IMR-90 (cell line): ENCODE measurements at regions not wholly inside any gene's neighbourhood (a gene's known extent, or its start where the extent isn't known, plus 50 kb on each side); places are given as distances from the start of the nearest gene placed in this dataset.
"Not testable (repeated sequence)": the region's sequence is repeated elsewhere in the genome, so short reads cannot be mapped to it uniquely, and the experiment has no call there.

Experiments used
- ATAC-seq: fragments of 200-7000 bp; cut with Tn5 transposase; 2 replicates; pipeline ENCODE4 v1.9.1; 2020; ENCODE audit warnings: low read depth, mild to moderate bottlenecking, moderate library complexity
- BruUV-seq: library from RNA; stranded (reverse); fragments of 400-500 nt; replicated peaks from 2 replicates; lab custom pipeline; 2021; lab: Mats Ljungman, UMichigan
- CTCF ChIA-PET: fragments of 300-600 bp; formaldehyde crosslinking; extraction: SDS; loops from one replicate; lab custom pipeline; 2021; ENCODE audit warnings: antibody characterized with exemption; lab: Yijun Ruan, JAX
- POLR2A ChIA-PET: fragments of 300-600 bp; sonication (Branson Sonifier 250); formaldehyde crosslinking; loops from one replicate; lab custom pipeline; 2022; ENCODE audit warnings: antibody characterized with exemption; ENCODE audit not compliant: unreplicated experiment; lab: Charles Lee
- DNase-seq: peaks from one replicate; pipeline ENCODE4 v3.0.0; 2013
- H2AFZ ChIP-seq: replicated peaks from 2 replicates; pipeline ENCODE3; 2013; ENCODE audit warnings: low read length, mild to moderate bottlenecking; ENCODE audit not compliant: poor library complexity
- H2AK5ac ChIP-seq: 2 replicates; pipeline ENCODE4 v1.6.1; 2013; ENCODE audit warnings: low read depth, low read length, inconsistent platforms
- H2AK9ac ChIP-seq: replicated peaks from 2 replicates; pipeline ENCODE3; 2013; ENCODE audit warnings: mild to moderate bottlenecking, low read depth, low read length, moderate library complexity; ENCODE audit not compliant: poor library complexity
- H2BK120ac ChIP-seq: 2 replicates; pipeline ENCODE4 v1.6.1; 2013; ENCODE audit warnings: low read depth, low read length, inconsistent platforms
- H2BK15ac ChIP-seq: 3 replicates; pipeline ENCODE4 v1.6.1; 2013; ENCODE audit warnings: low read depth, low read length, inconsistent platforms
- H2BK20ac ChIP-seq: 2 replicates; pipeline ENCODE4 v1.6.1; 2013; ENCODE audit warnings: low read depth, mild to moderate bottlenecking, inconsistent platforms, low read length, moderate library complexity
- H2BK5ac ChIP-seq: 2 replicates; pipeline ENCODE4 v1.6.1; 2013; ENCODE audit warnings: mild to moderate bottlenecking, low read depth, low read length, inconsistent platforms; ENCODE audit not compliant: poor library complexity, severe bottlenecking
- H3K14ac ChIP-seq: replicated peaks from 2 replicates; pipeline ENCODE4 v1.6.1; 2013; ENCODE audit warnings: low read depth, low read length, inconsistent platforms
- H3K18ac ChIP-seq: 2 replicates; pipeline ENCODE4 v1.6.1; 2013; ENCODE audit warnings: low read depth, low read length, control low read depth
- H3K23ac ChIP-seq: 2 replicates; pipeline ENCODE4 v1.6.1; 2013; ENCODE audit warnings: low read depth, low read length, inconsistent platforms
- H3K27ac ChIP-seq: 2 replicates; pipeline ENCODE4 v1.5.1; 2013; ENCODE audit warnings: mild to moderate bottlenecking, control low read depth, low read length; ENCODE audit not compliant: insufficient read depth
- H3K27me3 ChIP-seq: 2 replicates; pipeline ENCODE4 v1.6.1; 2013; ENCODE audit warnings: low read length; ENCODE audit not compliant: control insufficient read depth, insufficient read depth
- H3K36me3 ChIP-seq: 2 replicates; pipeline ENCODE4 v1.6.1; 2013; ENCODE audit warnings: low read length, mixed read lengths; ENCODE audit not compliant: control insufficient read depth, insufficient read depth
- H3K4ac ChIP-seq: 2 replicates; pipeline ENCODE4 v1.6.1; 2013; ENCODE audit warnings: low read depth, low read length, inconsistent platforms
- H3K4me1 ChIP-seq: 2 replicates; pipeline ENCODE4 v1.6.1; 2013; ENCODE audit warnings: low read length, mixed read lengths; ENCODE audit not compliant: control insufficient read depth, insufficient read depth
- H3K4me2 ChIP-seq: 2 replicates; pipeline ENCODE4 v1.6.1; 2013; ENCODE audit warnings: low read depth, mild to moderate bottlenecking, control low read depth, low read length, moderate library complexity
- H3K4me3 ChIP-seq: 2 replicates; pipeline ENCODE4 v1.5.1; 2013; ENCODE audit warnings: low read depth, mild to moderate bottlenecking, control low read depth, low read length, moderate library complexity; ENCODE audit not compliant: insufficient read depth
- H3K56ac ChIP-seq: 2 replicates; pipeline ENCODE4 v1.6.1; 2013; ENCODE audit warnings: low read length, inconsistent platforms; ENCODE audit not compliant: insufficient read depth; ENCODE audit errors: extremely low read depth
- H3K79me1 ChIP-seq, 2 experiments: 2 replicates each; pipeline ENCODE4 v1.6.1; 2013; ENCODE audit warnings: low read length in 2 of 2, inconsistent platforms in 1 of 2, low read depth in 1 of 2
- H3K9ac ChIP-seq: 2 replicates; pipeline ENCODE4 v1.6.1; 2013; ENCODE audit warnings: low read depth, low read length, control low read depth
- H3K9me1 ChIP-seq: 2 replicates; pipeline ENCODE4 v1.6.1; 2013; ENCODE audit warnings: low read length, inconsistent platforms; ENCODE audit not compliant: insufficient read depth
- H3K9me3 ChIP-seq: 2 replicates; pipeline ENCODE4 v1.6.1; 2013; ENCODE audit warnings: low read length; ENCODE audit not compliant: control insufficient read depth, insufficient read depth
- H4K20me1 ChIP-seq: 2 replicates; pipeline ENCODE4 v1.6.1; 2013; ENCODE audit warnings: low read length, inconsistent platforms; ENCODE audit not compliant: insufficient read depth
- H4K5ac ChIP-seq: 2 replicates; pipeline ENCODE4 v1.6.1; 2013; ENCODE audit warnings: mild to moderate bottlenecking, low read depth, low read length, control low read depth
- H4K8ac ChIP-seq, 2 experiments: 2 replicates each; pipeline ENCODE4 v1.6.1; 2013; ENCODE audit warnings: low read depth in 2 of 2, low read length in 2 of 2, control low read depth in 1 of 2, inconsistent platforms in 1 of 2
- H4K91ac ChIP-seq: 2 replicates; pipeline ENCODE4 v1.6.1; 2013; ENCODE audit warnings: low read depth, low read length, inconsistent platforms; ENCODE audit not compliant: insufficient read depth
- BHLHE40 ChIP-seq: fragments of 150-350 bp; IDR thresholded peaks from 2 replicates; pipeline ENCODE4 v1.6.1; 2016; ENCODE audit warnings: mild to moderate bottlenecking, low read depth, low read length
- ELK1 ChIP-seq: fragments of 150-350 bp; IDR thresholded peaks from 2 replicates; pipeline ENCODE4 v1.6.1; 2016; ENCODE audit warnings: low read depth, mild to moderate bottlenecking, low read length, moderate library complexity, borderline replicate concordance
- FOS ChIP-seq: fragments of 150-350 bp; IDR thresholded peaks from 2 replicates; pipeline ENCODE4 v1.6.1; 2016; ENCODE audit warnings: low read depth, low read length
- NFE2L2 ChIP-seq: fragments of 150-350 bp; IDR thresholded peaks from 2 replicates; pipeline ENCODE4 v1.6.1; 2016; ENCODE audit warnings: low read depth, mild to moderate bottlenecking, low read length
- POLR2A ChIP-seq: IDR thresholded peaks from 2 replicates; pipeline ENCODE4 v1.6.1; 2012; ENCODE audit warnings: mild to moderate bottlenecking, low read depth, low read length
- RAD21 ChIP-seq: IDR thresholded peaks from 2 replicates; pipeline ENCODE4 v1.6.1; 2012; ENCODE audit warnings: low read length, improper control_type of control experiment
- RFX5 ChIP-seq: IDR thresholded peaks from 2 replicates; pipeline ENCODE4 v1.8.0; 2012; ENCODE audit warnings: low read depth, mild to moderate bottlenecking, low read length, moderate library complexity
- SMC3 ChIP-seq: fragments of 150-350 bp; IDR thresholded peaks from 2 replicates; pipeline ENCODE4 v1.6.1; 2016; ENCODE audit warnings: low read depth, mild to moderate bottlenecking, antibody characterized with exemption, low read length, moderate library complexity
- WGBS, 2 experiments: methylation state at CpG; one replicate each; pipeline versions ENCODE4 v1.1.5 to v1.1.7; 2013; ENCODE audit warnings: missing lambda C conversion rate in 2 of 2; ENCODE audit not compliant: insufficient read length in 1 of 2; ENCODE audit errors: extremely low coverage in 2 of 2; 5-methylcytosine and 5-hydroxymethylcytosine counted together
- dilution Hi-C: fragments of 300-500 bp; cut with HindIII; formaldehyde crosslinking; loops from one replicate; pipeline ENCODE4 v1.14.3; 2018; ENCODE audit warnings: low sequenced_read_pairs; ENCODE audit not compliant: unreplicated experiment
- in situ Hi-C: fragments of 300-500 bp; cut with MboI; formaldehyde crosslinking; loops from 3 replicates; pipeline ENCODE4 v1.14.3; 2019; ENCODE audit warnings: low sequenced_read_pairs, inconsistent platforms, mixed read lengths
- intact Hi-C: fragments of 100-400 bp; cut with micrococcal nuclease; formaldehyde crosslinking; loops from 2 replicates; pipeline ENCODE4 v1.10.0; 2022

GRCh38 chr6:51184046-51184445, 365.4 kb downstream of the TFAP2B start:
- no peak overlapping the region for H2BK120ac ChIP-seq
- H3K23ac ChIP-seq, result no peak overlapping the region
- no TSS peak for BruUV-seq
- H3K4me1 ChIP-seq, result no peaks in the 10 kb centered on the region
- no peak overlapping the region for H2BK15ac ChIP-seq
- ChIA-PET CTCF (no interaction called here), POLR2A (no interaction called here)
- peaks cover 6% of the 10 kb centered on the region for H3K9me3 ChIP-seq
- no peak for ATAC-seq
- H4K91ac ChIP-seq, result no peak overlapping the region
- no peak overlapping the region for H2BK20ac ChIP-seq
- WGBS, 2 experiments, result no CpG with 5 or more reads among the region's 1 CpG
- no peak overlapping the region for H3K56ac ChIP-seq
- H2BK5ac ChIP-seq, result no peak overlapping the region
- H3K27ac ChIP-seq, result no peak overlapping the region
- DNase-seq, result no peak
- no peaks in the 10 kb centered on the region for H3K9me1 ChIP-seq
- dilution Hi-C loops, result no loop called here
- H3K4me2 ChIP-seq, result no peak overlapping the region
- no peaks in the 10 kb centered on the region for H3K79me1 ChIP-seq
- in situ Hi-C loops, result no loop called here
- H3K27me3 ChIP-seq, result no peaks in the 10 kb centered on the region
- intact Hi-C loops, result no loop called here
- no peak overlapping the region for H4K5ac ChIP-seq
- no peak overlapping the region for H2AK9ac ChIP-seq
- H4K20me1 ChIP-seq, result no peaks in the 10 kb centered on the region
- H2AK5ac ChIP-seq, result no peak overlapping the region
- H3K18ac ChIP-seq, result no peak overlapping the region
- H2AFZ ChIP-seq, result no peak overlapping the region
- no peak overlapping the region for H3K4me3 ChIP-seq
- no peaks in the 10 kb centered on the region for H3K36me3 ChIP-seq
- H4K8ac ChIP-seq, result no peak overlapping the region
- H3K4ac ChIP-seq, result no peak overlapping the region
- H3K14ac ChIP-seq, result no peak overlapping the region
- no peak overlapping the region for H3K9ac ChIP-seq
- no peak for TF ChIP-seq POLR2A
- TF ChIP-seq SMC3, result no peak
- TF ChIP-seq RAD21, result no peak
- no peak for TF ChIP-seq NFE2L2
- TF ChIP-seq BHLHE40, result no peak
- no peak for TF ChIP-seq RFX5
- TF ChIP-seq ELK1, result no peak
- TF ChIP-seq FOS, result no peak

GRCh38 chr6:51193163-51193562, 374.5 kb downstream of the TFAP2B start:
- CTCF ChIA-PET, POLR2A ChIA-PET, H2AK9ac ChIP-seq, H3K79me1 ChIP-seq, H3K18ac ChIP-seq, H2BK15ac ChIP-seq, H3K4me1 ChIP-seq, DNase-seq, H3K4me3 ChIP-seq, H2BK5ac ChIP-seq, H3K27me3 ChIP-seq, dilution Hi-C loops, H4K8ac ChIP-seq, H3K23ac ChIP-seq, in situ Hi-C loops, H2AFZ ChIP-seq, H3K4me2 ChIP-seq, H2BK20ac ChIP-seq, H4K20me1 ChIP-seq, H2AK5ac ChIP-seq, H2BK120ac ChIP-seq, H3K9ac ChIP-seq, H3K14ac ChIP-seq, H3K56ac ChIP-seq, H4K5ac ChIP-seq, H3K36me3 ChIP-seq, H3K9me3 ChIP-seq, H4K91ac ChIP-seq, ATAC-seq, H3K27ac ChIP-seq, H3K4ac ChIP-seq, BruUV-seq, H3K9me1 ChIP-seq: not testable (repeated sequence)
- WGBS, 2 experiments, result 25% methylated on average over 2 of the region's 7 CpGs; no CpG with 5 or more reads in 1 of the 2 experiments
- intact Hi-C loops, result loop anchor here (10.0 kb wide), 1 partner anchor 1302 kb away; no protein-coding TSS in a partner anchor
